GM23338 (cell line): ENCODE measurements at regions not wholly inside any gene's neighbourhood (a gene's known extent, or its start where the extent isn't known, plus 50 kb on each side); places are given as distances from the start of the nearest gene placed in this dataset.

Experiments used
- ATAC-seq: fragments of 200-7000 bp; cut with Tn5 transposase; 3 replicates; pipeline ENCODE4 v1.9.1; 2020
- DNase-seq: peaks from one replicate; pipeline ENCODE4 v3.0.0-alpha.2; 2015; ENCODE audit warnings: low spot score
- H2AFZ ChIP-seq: fragments of 200-600 bp; sonication (generic); 2 replicates; pipeline ENCODE4 v1.8.0; 2016; ENCODE audit warnings: antibody characterized with exemption, mild to moderate bottlenecking, moderate library complexity
- H3F3A ChIP-seq: fragments of 200-600 bp; sonication (generic); replicated peaks from 2 replicates; pipeline ENCODE4 v1.8.0; 2017; ENCODE audit warnings: antibody characterized with exemption, mixed run types, low read depth
- H3K27ac ChIP-seq: fragments of 200-600 bp; sonication (generic); 2 replicates; pipeline ENCODE4 v1.6.1; 2016; ENCODE audit warnings: low read depth
- H3K27me3 ChIP-seq: fragments of 200-600 bp; sonication (generic); 2 replicates; pipeline ENCODE4 v1.8.0; 2016; ENCODE audit warnings: mild to moderate bottlenecking, mixed run types, moderate library complexity; ENCODE audit not compliant: insufficient read depth
- H3K36me3 ChIP-seq: fragments of 200-600 bp; sonication (generic); 2 replicates; pipeline ENCODE4 v1.8.0; 2016; ENCODE audit warnings: mild to moderate bottlenecking; ENCODE audit not compliant: insufficient read depth
- H3K4me1 ChIP-seq: fragments of 200-600 bp; sonication (generic); 2 replicates; pipeline ENCODE4 v1.8.0; 2016; ENCODE audit warnings: mild to moderate bottlenecking, moderate library complexity; ENCODE audit not compliant: insufficient read depth
- H3K4me2 ChIP-seq: fragments of 200-600 bp; sonication (generic); 2 replicates; pipeline ENCODE4 v1.7.1; 2017; ENCODE audit warnings: mixed run types
- H3K4me3 ChIP-seq: fragments of 200-600 bp; sonication (generic); 2 replicates; pipeline ENCODE4 v1.6.1; 2016; ENCODE audit warnings: mixed run types
- H3K79me2 ChIP-seq: fragments of 200-600 bp; sonication (generic); replicated peaks from 2 replicates; pipeline ENCODE4 v1.8.0; 2017; ENCODE audit warnings: mild to moderate bottlenecking; ENCODE audit not compliant: insufficient read depth
- H3K9me2 ChIP-seq: fragments of 200-600 bp; sonication (generic); 2 replicates; pipeline ENCODE4 v1.8.0; 2017; ENCODE audit not compliant: insufficient read depth
- H4K20me1 ChIP-seq: fragments of 200-600 bp; sonication (generic); replicated peaks from 2 replicates; pipeline ENCODE4 v1.8.0; 2017; ENCODE audit warnings: mild to moderate bottlenecking; ENCODE audit not compliant: insufficient read depth
- H3K27ac Mint-ChIP-seq: 2 replicates; pipeline ENCODE4 v1.8.0; 2020; ENCODE audit warnings: inconsistent platforms, mild to moderate bottlenecking, moderate library complexity, mixed read lengths
- H3K27me3 Mint-ChIP-seq: 3 replicates; pipeline ENCODE4 v1.8.0; 2022; ENCODE audit warnings: low read depth, mild to moderate bottlenecking, moderate library complexity, mixed read lengths, inconsistent platforms; ENCODE audit not compliant: insufficient read depth, poor library complexity
- H3K36me3 Mint-ChIP-seq: 3 replicates; pipeline ENCODE4 v1.8.0; 2021; ENCODE audit warnings: low read depth, mild to moderate bottlenecking, inconsistent platforms, moderate library complexity, mixed read lengths
- H3K4me1 Mint-ChIP-seq: 3 replicates; pipeline ENCODE4 v1.8.0; 2020; ENCODE audit warnings: mild to moderate bottlenecking, inconsistent platforms, mixed read lengths
- H3K4me3 Mint-ChIP-seq: 3 replicates; pipeline ENCODE4 v1.8.0; 2021; ENCODE audit warnings: moderate library complexity, mild to moderate bottlenecking, inconsistent platforms, mixed read lengths
- H3K9me3 Mint-ChIP-seq: 3 replicates; pipeline ENCODE4 v1.8.0; 2020; ENCODE audit warnings: moderate library complexity, mild to moderate bottlenecking, inconsistent platforms, mixed read lengths
- CREB1 ChIP-seq: fragments of 250-450 bp; sonication (Bioruptor Pico); IDR thresholded peaks from 2 replicates; pipeline ENCODE4 v1.5.0; 2020; ENCODE audit warnings: low read depth, mild to moderate bottlenecking, moderate library complexity
- EZH2 ChIP-seq: fragments of 200-600 bp; sonication (generic); IDR thresholded peaks from one replicate; pipeline ENCODE4 v1.8.0; 2017; ENCODE audit warnings: antibody characterized with exemption, mild to moderate bottlenecking, low read depth; ENCODE audit not compliant: unreplicated experiment
- JUNB ChIP-seq: IDR thresholded peaks from one replicate; pipeline ENCODE4 v1.6.1; 2016; ENCODE audit warnings: antibody characterized with exemption; ENCODE audit not compliant: unreplicated experiment
- POLR2AphosphoS5 ChIP-seq: IDR thresholded peaks from 2 replicates; pipeline ENCODE4 v1.6.1; 2016; ENCODE audit warnings: antibody characterized with exemption, low read depth
- REST ChIP-seq: IDR thresholded peaks from one replicate; pipeline ENCODE4 v1.6.1; 2018; ENCODE audit warnings: antibody characterized with exemption; ENCODE audit not compliant: unreplicated experiment
- ZNF114 ChIP-seq: fragments of 250-450 bp; sonication (Bioruptor Pico); IDR thresholded peaks from 2 replicates; pipeline ENCODE4 v1.5.0; 2020; ENCODE audit warnings: mild to moderate bottlenecking, moderate library complexity
- ZNF331 ChIP-seq: fragments of 250-450 bp; sonication (Bioruptor Pico); IDR thresholded peaks from 2 replicates; pipeline ENCODE4 v1.5.0; 2020; ENCODE audit warnings: low read depth, mild to moderate bottlenecking, moderate library complexity
- TF ChIP-seq, protein P1 (sequence below), 2 experiments: fragments of 200-600 bp in 1 of 2; sonication (generic) in 1 of 2; conservative IDR thresholded peaks; 2 replicates each; pipeline versions ENCODE4 v1.5.1 to v1.6.1; 2016 to 2017; ENCODE audit warnings: antibody characterized with exemption in 2 of 2, low read depth in 2 of 2, mild to moderate bottlenecking in 2 of 2, moderate library complexity in 1 of 2
- TF ChIP-seq, protein P2 (sequence below): IDR thresholded peaks from 2 replicates; pipeline ENCODE4 v1.6.1; 2016; ENCODE audit warnings: antibody characterized with exemption

DNA sequence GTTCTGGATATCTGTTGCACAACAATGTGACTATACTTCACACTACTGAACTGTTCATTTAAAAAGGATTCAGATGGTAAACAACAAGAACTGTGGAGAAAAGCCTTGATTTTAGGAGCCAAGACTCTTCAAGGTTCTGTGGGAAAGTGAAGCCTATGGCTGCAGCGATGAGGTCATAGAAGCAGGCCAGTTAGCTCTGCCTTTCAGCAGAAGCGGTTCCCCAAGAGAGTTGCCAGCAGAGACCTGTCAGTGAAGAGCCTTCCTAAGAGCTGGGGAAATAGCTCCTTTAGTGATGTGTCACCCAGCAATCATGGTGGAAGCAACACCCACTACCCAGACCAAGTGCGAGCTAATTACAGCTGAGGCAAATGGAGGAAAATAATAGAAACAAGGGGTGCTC, 346.5 kb upstream of the ETAA1 start (continued):
- TF ChIP-seq REST: no peak
- TF ChIP-seq CREB1 (CRISPR knock-in tag): no peak
- TF ChIP-seq, protein P1, sequence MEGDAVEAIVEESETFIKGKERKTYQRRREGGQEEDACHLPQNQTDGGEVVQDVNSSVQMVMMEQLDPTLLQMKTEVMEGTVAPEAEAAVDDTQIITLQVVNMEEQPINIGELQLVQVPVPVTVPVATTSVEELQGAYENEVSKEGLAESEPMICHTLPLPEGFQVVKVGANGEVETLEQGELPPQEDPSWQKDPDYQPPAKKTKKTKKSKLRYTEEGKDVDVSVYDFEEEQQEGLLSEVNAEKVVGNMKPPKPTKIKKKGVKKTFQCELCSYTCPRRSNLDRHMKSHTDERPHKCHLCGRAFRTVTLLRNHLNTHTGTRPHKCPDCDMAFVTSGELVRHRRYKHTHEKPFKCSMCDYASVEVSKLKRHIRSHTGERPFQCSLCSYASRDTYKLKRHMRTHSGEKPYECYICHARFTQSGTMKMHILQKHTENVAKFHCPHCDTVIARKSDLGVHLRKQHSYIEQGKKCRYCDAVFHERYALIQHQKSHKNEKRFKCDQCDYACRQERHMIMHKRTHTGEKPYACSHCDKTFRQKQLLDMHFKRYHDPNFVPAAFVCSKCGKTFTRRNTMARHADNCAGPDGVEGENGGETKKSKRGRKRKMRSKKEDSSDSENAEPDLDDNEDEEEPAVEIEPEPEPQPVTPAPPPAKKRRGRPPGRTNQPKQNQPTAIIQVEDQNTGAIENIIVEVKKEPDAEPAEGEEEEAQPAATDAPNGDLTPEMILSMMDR (conservative IDR thresholded peaks at IDR 0.05; ENCODE audit: low read depth in 2 of 2): no peak
- no peak for TF ChIP-seq POLR2AphosphoS5
- no peak for TF ChIP-seq EZH2
- TF ChIP-seq ZNF331 (CRISPR knock-in tag): no peak
- TF ChIP-seq, protein P2, sequence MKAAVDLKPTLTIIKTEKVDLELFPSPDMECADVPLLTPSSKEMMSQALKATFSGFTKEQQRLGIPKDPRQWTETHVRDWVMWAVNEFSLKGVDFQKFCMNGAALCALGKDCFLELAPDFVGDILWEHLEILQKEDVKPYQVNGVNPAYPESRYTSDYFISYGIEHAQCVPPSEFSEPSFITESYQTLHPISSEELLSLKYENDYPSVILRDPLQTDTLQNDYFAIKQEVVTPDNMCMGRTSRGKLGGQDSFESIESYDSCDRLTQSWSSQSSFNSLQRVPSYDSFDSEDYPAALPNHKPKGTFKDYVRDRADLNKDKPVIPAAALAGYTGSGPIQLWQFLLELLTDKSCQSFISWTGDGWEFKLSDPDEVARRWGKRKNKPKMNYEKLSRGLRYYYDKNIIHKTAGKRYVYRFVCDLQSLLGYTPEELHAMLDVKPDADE: no peak
- no peak for TF ChIP-seq ZNF114 (CRISPR knock-in tag)

DNA sequence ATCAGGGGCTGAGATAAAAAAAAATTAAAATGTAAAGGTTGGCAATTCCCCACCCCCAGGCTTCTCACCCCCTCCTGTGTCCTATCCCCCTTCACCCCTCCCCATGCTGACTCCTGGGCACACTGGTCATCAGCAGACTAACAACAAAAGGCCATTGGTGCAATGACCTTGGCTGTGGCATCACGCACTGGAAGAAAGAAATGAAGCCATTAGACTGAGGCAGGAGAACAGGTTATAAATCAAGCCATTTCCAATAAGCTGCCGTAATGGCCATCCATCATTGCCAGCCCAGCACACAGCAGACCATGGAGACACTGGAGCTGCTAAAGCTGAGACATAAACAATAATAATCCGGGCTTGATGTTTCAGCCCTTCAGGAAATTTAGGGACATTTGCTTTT, 342.4 kb upstream of the ETAA1 start:
- Histone ChIP-seq H3K4me2 (no peak overlapping the region), H3K4me3 (no peak overlapping the region), H3K4me1 (no peaks in the 10 kb centered on the region), H2AFZ (no peak overlapping the region), H3K9me2 (no peaks in the 10 kb centered on the region), H3F3A (no peaks in the 10 kb centered on the region), H3K27ac (no peak overlapping the region), H4K20me1 (no peaks in the 10 kb centered on the region), H3K79me2 (no peaks in the 10 kb centered on the region), H3K27me3 (no peaks in the 10 kb centered on the region), H3K36me3 (0 out of 2 replicates have a peak, but pooled peaks cover 1% of the 10 kb centered on the region)
- no peaks in the 10 kb centered on the region for H3K36me3 Mint-ChIP-seq
- peaks cover 4% of the 10 kb centered on the region for H3K27me3 Mint-ChIP-seq
- ATAC-seq (no peak), DNase-seq (no peak)
- no peak overlapping the region for H3K27ac Mint-ChIP-seq
- H3K9me3 Mint-ChIP-seq: no peaks in the 10 kb centered on the region
- H3K4me1 Mint-ChIP-seq: no peaks in the 10 kb centered on the region
- TF ChIP-seq POLR2AphosphoS5 (no peak), JUNB (no peak)
- TF ChIP-seq, protein P1 (conservative IDR thresholded peaks at IDR 0.05; ENCODE audit: low read depth in 2 of 2): no peak
- no peak overlapping the region for H3K4me3 Mint-ChIP-seq
